ENCODE measurements at regions not wholly inside any gene's neighbourhood (a gene's known extent, or its start where the extent isn't known, plus 50 kb on each side); places are given as distances from the start of the nearest gene placed in this dataset.
"Not testable (repeated sequence)": the region's sequence is repeated elsewhere in the genome, so short reads cannot be mapped to it uniquely, and the experiment has no call there.

DNA sequence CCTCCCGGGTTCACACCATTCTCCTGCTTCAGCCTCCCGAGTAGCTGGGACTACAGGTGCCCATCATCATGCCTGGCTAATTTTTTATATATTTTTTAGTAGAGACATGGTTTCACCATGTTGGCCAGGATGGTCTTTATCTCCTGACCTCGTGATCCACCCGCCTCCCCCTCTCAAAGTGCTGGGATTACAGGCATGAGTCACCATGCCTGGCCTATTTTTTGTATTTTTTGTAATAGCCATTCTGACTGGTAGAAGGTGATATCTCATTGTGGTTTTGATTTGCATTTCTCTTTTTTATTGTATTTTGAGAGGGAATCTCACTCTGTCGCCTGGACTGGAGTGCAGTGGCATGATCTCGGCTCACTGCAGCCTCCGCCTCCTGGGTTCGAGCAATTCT lies 139.6 kb upstream of the TNPO1 start:
- H3K4me1 Mint-ChIP-seq, H3K4me3 Mint-ChIP-seq, H3K27me3 Mint-ChIP-seq, H3K27ac Mint-ChIP-seq, CTCF ChIA-PET, H3K9me3 Mint-ChIP-seq, H3K36me3 Mint-ChIP-seq, DNase-seq: not testable (repeated sequence)

DNA sequence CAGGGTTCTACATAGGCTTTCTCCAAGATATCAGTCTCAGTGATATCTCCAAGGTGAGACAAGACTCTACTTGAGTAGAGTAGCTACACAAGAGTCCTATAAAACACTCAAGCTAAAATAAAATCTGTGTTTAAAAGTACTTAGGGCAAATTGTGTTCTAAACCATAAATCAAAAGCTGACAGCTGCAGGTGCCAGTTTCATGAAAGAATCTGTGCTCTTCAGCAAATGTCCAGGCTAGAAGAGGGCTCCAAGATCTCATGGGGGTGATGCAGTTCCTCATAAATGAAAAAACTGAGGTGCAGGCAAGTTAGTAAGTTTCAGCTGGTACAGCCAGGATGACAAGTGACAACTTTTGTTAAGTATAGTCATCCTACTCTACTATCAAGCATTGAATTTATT lies 142.8 kb upstream of the TNPO1 start:
- no peaks in the 10 kb centered on the region for H3K4me1 Mint-ChIP-seq
- no peaks in the 10 kb centered on the region for H3K9me3 Mint-ChIP-seq
- no peak overlapping the region for H3K4me3 Mint-ChIP-seq
- CTCF ChIA-PET, result no interaction called here
- peaks cover 4% of the 10 kb centered on the region for H3K27me3 Mint-ChIP-seq
- no peaks in the 10 kb centered on the region for H3K36me3 Mint-ChIP-seq
- H3K27ac Mint-ChIP-seq, result no peak overlapping the region
- no peak for DNase-seq

DNA sequence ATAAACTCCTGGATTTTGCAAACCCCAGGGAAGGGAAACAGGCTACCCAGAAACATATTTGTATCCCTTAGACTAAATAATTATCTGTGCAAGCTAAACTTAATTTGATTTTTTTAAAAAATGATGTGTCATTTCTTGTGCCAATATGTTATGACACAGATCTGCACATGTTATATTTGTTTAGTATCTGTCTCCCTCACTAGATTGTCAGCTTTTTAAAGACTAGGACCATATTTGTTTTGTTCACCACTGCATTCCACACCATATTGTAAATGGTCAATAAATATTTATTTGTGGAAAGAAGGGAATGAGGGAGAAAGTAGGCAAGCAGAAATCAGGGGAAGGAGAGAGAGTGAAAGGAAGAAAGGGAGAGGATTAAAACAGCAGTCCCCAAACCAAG lies 143.3 kb upstream of the TNPO1 start:
- Mint-ChIP-seq H3K4me1 (no peaks in the 10 kb centered on the region), H3K4me3 (no peak overlapping the region), H3K9me3 (no peaks in the 10 kb centered on the region), H3K36me3 (no peaks in the 10 kb centered on the region), H3K27me3 (peaks cover 4% of the 10 kb centered on the region), H3K27ac (no peak overlapping the region)
- no peak for DNase-seq
- CTCF ChIA-PET, result interaction anchor here (0.8 kb wide), 1 partner anchor 14 kb away, joined by 3 read pairs; no protein-coding TSS in a partner anchor

DNA sequence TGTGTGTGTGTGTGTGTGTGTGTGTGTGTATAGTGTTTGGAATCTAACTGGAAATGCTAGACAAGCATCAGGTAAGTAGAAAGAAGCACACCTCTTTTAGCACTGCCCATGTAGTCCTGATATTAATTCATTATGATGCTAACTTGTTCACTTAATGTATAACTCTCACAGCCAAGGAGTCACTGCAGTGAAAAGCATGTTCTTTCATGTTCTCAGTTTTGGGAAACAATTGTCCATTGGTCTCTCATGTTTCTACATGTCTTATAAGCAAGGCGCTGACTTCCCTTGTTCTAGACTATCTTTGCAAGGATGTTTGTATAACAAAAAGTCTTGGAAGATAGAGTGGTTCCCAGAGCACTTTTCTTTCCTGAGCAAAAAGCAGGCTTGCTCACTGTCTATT lies 148.8 kb upstream of the TNPO1 start:
- peaks cover 4% of the 10 kb centered on the region for H3K27me3 Mint-ChIP-seq
- no peak overlapping the region for H3K4me3 Mint-ChIP-seq
- no peaks in the 10 kb centered on the region for H3K9me3 Mint-ChIP-seq
- no peaks in the 10 kb centered on the region for H3K4me1 Mint-ChIP-seq
- H3K27ac Mint-ChIP-seq, result no peak overlapping the region
- no peak for DNase-seq
- CTCF ChIA-PET, result no interaction called here
- H3K36me3 Mint-ChIP-seq, result no peaks in the 10 kb centered on the region

DNA sequence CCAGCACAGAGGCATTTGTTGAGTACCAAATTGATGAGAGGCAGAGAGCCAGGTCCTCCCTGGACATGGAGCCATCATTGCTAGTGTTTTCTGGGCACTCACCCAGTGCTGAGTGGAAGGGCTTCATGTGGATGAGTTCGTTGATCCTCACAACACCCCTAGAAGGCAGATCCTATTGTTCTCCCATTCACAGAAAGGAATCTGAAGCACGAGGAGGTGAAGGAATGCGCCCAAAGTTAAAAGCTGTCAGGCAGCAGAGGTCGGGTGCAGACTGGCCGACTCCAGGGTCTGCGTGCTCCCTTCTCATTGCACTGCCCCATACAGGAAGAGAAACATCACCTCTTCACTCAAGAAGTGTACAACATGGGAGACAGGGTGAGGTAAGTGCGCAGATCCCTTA lies 153.5 kb upstream of the TNPO1 start:
- H3K4me1 Mint-ChIP-seq, result no peaks in the 10 kb centered on the region
- no peak overlapping the region for H3K4me3 Mint-ChIP-seq
- H3K9me3 Mint-ChIP-seq, result no peaks in the 10 kb centered on the region
- H3K27ac Mint-ChIP-seq, result no peak overlapping the region
- DNase-seq, result no peak
- no peaks in the 10 kb centered on the region for H3K36me3 Mint-ChIP-seq
- H3K27me3 Mint-ChIP-seq, result no peaks in the 10 kb centered on the region
- CTCF ChIA-PET, result no interaction called here

DNA sequence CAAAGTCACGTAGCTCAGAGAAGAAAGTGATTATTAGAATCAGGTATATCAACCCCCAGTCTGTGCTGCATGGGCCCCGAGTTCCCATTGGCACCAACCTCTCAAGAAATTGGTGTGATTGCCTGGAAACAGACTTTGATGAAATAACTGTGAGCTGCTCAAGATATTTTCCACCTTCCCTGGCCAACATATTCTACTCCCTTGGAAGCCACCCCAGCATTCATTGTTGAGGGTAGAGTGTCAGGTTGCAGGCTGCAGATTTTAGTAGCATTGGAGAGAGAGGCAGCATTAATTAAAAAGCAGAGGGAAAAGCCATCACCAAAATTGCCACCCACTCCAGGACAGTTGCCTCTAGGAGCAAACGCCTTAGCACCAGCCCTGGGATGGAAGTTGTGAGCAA lies 154.2 kb upstream of the TNPO1 start:
- Mint-ChIP-seq H3K4me3 (no peak overlapping the region), H3K9me3 (no peaks in the 10 kb centered on the region), H3K36me3 (no peaks in the 10 kb centered on the region), H3K27me3 (no peaks in the 10 kb centered on the region), H3K4me1 (no peaks in the 10 kb centered on the region), H3K27ac (no peak overlapping the region)
- CTCF ChIA-PET, result no interaction called here
- no peak for DNase-seq

DNA sequence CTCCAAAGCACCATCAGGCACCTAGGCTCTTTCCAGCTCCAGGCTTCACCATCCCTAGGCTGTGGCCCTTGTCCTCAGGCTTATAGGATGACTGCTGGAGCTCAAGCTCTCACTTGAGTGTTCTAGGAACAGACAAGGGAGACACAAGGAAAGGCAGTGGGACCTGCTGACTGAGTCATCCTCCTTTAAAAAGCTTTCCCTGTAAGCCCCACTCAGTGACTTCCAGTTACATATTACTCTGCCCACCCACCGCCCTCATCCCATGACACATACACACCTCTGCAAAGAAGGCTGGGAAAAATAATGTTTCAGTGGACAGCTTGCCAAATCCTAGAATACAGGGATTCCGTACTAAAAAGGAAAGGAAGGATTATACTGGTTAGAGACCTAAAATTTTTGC lies 154.2 kb upstream of the ZNF366 start:
- no peaks in the 10 kb centered on the region for H3K4me1 Mint-ChIP-seq
- H3K27ac Mint-ChIP-seq, result no peak overlapping the region
- no peaks in the 10 kb centered on the region for H3K9me3 Mint-ChIP-seq
- no peak overlapping the region for H3K4me3 Mint-ChIP-seq
- no peaks in the 10 kb centered on the region for H3K36me3 Mint-ChIP-seq
- CTCF ChIA-PET, result interaction anchor here (1.1 kb wide), 1 partner anchor 50 kb away, joined by 5 read pairs; no protein-coding TSS in a partner anchor
- DNase-seq, result no peak
- no peaks in the 10 kb centered on the region for H3K27me3 Mint-ChIP-seq

DNA sequence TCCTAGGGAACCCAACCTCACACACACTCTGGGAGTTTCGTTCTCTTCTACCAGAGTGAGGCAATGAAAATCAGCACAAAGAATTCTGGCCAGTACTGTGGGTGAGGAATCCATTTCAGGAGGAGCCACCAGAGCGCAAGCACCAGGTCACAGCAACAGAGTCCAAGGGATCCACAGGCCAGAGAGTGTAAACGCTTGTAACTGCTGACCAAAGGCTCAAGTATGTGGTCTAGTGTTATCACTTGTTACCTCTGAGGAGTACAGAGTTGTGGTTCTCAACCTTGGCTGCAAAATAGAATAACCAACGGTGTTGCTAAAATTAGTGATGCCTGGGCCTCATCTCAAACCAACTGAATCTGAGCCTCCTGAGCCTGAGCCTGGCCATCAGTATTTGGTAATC lies 152.5 kb upstream of the ZNF366 start:
- Mint-ChIP-seq H3K27me3 (no peaks in the 10 kb centered on the region), H3K4me3 (no peak overlapping the region), H3K9me3 (no peaks in the 10 kb centered on the region), H3K36me3 (no peaks in the 10 kb centered on the region), H3K27ac (no peak overlapping the region), H3K4me1 (no peaks in the 10 kb centered on the region)
- CTCF ChIA-PET, result interaction anchor here (1.0 kb wide), 1 partner anchor 13 kb away, joined by 3 read pairs; no protein-coding TSS in a partner anchor
- DNase-seq, result no peak

DNA sequence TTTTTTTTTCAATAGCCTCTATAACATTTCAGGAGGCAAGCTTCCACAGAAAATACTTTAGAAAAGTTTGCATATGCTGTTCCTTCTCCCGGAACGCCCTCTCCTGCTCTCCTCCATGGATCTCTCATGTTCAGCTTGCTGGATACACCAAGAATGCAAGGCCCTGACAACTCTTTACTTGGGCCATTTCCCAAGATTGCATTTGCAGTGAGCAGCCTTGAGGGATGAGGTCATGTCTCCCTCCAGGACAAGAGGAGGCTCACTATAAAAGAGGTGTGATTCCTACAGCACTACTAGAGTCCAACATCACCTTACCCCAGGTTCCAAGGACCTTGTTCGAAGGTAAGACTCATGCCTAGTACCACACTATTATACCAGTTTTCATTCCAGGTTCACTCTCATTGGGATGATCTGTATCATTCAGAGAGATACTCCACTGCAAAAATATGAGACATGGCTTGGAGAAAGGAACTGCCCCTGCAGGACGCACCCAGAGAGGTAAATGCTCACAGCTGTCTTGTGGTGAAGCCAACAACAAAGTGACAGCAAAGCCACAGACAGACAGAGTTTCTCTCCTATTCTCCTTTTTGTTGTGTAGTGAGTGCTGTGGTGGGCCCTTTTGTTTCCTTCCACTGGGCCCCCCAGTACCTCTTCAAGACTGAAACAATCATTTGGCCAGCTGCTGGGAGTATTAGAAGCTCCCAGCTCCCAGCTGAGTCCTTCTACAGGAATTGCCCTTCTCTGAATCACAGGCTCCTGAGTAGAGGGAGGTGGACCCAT lies 151.7 kb upstream of the ZNF366 start:
- no peaks in the 10 kb centered on the region for H3K36me3 Mint-ChIP-seq
- H3K27me3 Mint-ChIP-seq, result peaks cover 2% of the 10 kb centered on the region
- no peaks in the 10 kb centered on the region for H3K4me1 Mint-ChIP-seq
- no peaks in the 10 kb centered on the region for H3K9me3 Mint-ChIP-seq
- no peak overlapping the region for H3K4me3 Mint-ChIP-seq
- CTCF ChIA-PET, result interaction anchor here (1.0 kb wide), 1 partner anchor 14 kb away, joined by 3 read pairs; no protein-coding TSS in a partner anchor
- no peak for DNase-seq
- H3K27ac Mint-ChIP-seq, result no peak overlapping the region

DNA sequence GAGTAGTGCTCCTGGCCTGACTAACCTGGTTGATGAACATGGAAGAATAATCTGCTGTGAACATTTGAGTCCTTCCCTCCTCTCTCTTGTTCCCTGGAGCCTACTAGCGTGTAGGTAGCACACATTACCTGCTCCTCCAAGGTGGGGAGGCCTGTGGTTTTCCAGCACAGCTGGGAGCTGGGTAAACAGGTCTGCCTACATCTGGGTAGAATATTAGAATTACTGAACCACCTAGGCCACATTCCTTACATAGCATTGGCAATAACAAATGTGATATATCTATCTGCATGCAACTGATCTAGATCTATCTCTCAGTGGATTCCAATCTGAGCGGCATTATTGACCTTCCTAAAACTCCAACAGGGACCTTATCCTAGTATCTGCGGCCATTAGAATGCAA lies 151.0 kb upstream of the ZNF366 start:
- H3K36me3 Mint-ChIP-seq, result no peaks in the 10 kb centered on the region
- DNase-seq, result no peak
- peaks cover 4% of the 10 kb centered on the region for H3K27me3 Mint-ChIP-seq
- H3K9me3 Mint-ChIP-seq, result no peaks in the 10 kb centered on the region
- no peaks in the 10 kb centered on the region for H3K4me1 Mint-ChIP-seq
- H3K27ac Mint-ChIP-seq, result no peak overlapping the region
- H3K4me3 Mint-ChIP-seq, result no peak overlapping the region
- CTCF ChIA-PET, result no interaction called here

DNA sequence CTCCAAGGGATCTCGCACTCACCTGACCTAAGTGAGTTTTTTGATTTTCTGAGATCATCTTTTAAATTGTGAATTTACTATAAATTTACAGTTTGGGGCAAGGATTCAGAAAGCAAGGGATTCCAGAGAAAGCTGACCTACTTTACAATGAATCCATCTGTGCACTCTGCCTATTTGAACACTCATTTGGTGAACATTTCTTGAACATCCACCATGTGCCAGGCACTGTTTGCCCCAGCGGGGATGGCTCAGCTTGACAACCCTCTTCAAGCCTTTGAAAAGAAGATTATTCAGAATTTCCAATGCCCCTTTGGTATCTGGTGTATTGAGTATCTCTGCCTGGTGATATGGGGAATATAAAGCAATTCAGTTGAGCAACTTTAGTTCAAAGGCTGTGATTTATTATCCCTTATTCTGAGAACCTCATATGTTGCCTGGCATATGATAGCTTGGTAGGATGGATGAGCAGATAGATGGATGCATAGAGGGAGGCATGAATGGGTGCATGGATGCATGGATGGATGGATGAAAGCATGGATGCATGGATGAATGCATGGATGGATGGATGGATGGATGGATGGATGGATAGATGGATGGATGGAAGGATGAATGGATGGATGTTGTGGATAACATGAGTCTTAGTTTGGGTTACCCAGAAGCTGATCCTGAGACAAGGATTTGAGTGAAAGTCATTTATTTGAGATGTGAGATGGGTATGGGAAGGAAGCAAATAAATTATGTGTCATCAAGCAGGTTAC lies 149.7 kb upstream of the ZNF366 start:
- CTCF ChIA-PET, result interaction anchor here (1.3 kb wide), 1 partner anchor 47 kb away, joined by 5 read pairs; no protein-coding TSS in a partner anchor
- no peak for DNase-seq
- Mint-ChIP-seq H3K9me3 (no peaks in the 10 kb centered on the region), H3K27me3 (peaks cover 4% of the 10 kb centered on the region), H3K36me3 (no peaks in the 10 kb centered on the region), H3K4me3 (no peak overlapping the region), H3K4me1 (no peaks in the 10 kb centered on the region), H3K27ac (no peak overlapping the region)

DNA sequence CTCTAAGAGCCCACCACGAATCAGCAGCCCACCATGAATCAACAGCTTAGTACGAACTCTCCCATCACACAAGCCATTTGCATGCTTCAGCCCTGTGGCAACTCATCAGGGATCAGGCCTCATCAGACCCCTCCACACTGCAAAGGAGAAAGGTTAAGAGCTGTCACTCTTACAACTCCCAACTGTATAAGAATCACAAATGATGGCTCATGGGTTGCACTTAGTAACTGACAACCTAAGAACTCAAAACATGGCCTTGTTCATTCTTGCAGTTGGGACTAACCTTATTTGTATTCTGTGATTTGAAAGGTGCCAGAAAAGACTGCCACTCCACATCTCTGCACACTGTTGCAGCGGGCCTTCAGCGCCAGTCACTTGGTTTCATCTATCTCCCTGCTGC lies 149.1 kb upstream of the ZNF366 start:
- no peak for DNase-seq
- Mint-ChIP-seq H3K9me3 (no peaks in the 10 kb centered on the region), H3K4me3 (no peak overlapping the region), H3K27ac (no peak overlapping the region), H3K36me3 (no peaks in the 10 kb centered on the region), H3K4me1 (no peaks in the 10 kb centered on the region), H3K27me3 (peaks cover 4% of the 10 kb centered on the region)
- CTCF ChIA-PET, result interaction anchor here (1.3 kb wide), 1 partner anchor 47 kb away, joined by 5 read pairs; no protein-coding TSS in a partner anchor

DNA sequence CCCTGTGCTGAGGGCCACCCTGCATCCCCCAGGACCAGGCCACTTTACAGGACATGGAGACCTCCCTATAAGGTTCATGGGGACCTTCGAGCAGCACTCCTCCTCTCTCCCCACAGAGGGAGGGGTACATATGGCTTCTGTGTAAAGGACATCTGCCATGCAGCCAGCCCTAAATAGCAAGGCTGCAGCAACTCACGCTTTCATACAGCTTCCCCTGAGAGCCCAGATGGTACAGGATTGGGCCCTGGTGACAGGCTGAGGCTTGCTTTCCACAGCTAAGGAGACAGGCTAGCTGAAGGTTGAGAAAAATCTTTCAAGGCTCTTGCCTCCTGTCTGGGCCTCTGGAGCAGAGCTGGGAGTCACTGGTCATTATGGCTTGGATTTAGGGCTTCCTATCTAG lies 147.0 kb upstream of the ZNF366 start:
- peaks cover 4% of the 10 kb centered on the region for H3K27me3 Mint-ChIP-seq
- no peak for DNase-seq
- no peaks in the 10 kb centered on the region for H3K4me1 Mint-ChIP-seq
- H3K9me3 Mint-ChIP-seq, result no peaks in the 10 kb centered on the region
- H3K4me3 Mint-ChIP-seq, result no peak overlapping the region
- no peaks in the 10 kb centered on the region for H3K36me3 Mint-ChIP-seq
- CTCF ChIA-PET, result no interaction called here
- H3K27ac Mint-ChIP-seq, result no peak overlapping the region

DNA sequence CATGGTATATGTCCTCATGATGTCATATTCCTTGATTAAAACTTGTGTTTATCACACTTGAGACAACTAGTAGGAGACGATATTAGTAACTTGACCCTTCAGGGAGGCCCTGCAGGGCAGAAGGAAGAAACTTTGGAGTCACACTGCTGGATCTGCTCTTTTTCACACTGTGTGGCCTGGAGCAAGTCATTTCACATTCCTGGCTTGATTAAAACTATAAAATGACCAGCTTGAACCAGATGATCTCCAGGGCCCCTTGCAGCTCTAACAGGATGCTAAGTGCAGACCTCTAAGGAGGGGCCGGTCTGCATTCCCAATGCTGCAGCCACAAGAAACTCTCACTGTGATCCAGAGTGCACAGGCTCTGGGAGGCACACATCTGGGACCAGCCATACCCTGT lies 146.4 kb upstream of the ZNF366 start:
- CTCF ChIA-PET, result no interaction called here
- Mint-ChIP-seq H3K27me3 (peaks cover 4% of the 10 kb centered on the region), H3K9me3 (no peaks in the 10 kb centered on the region), H3K4me3 (no peak overlapping the region), H3K27ac (no peak overlapping the region), H3K4me1 (no peaks in the 10 kb centered on the region), H3K36me3 (no peaks in the 10 kb centered on the region)
- DNase-seq, result no peak

DNA sequence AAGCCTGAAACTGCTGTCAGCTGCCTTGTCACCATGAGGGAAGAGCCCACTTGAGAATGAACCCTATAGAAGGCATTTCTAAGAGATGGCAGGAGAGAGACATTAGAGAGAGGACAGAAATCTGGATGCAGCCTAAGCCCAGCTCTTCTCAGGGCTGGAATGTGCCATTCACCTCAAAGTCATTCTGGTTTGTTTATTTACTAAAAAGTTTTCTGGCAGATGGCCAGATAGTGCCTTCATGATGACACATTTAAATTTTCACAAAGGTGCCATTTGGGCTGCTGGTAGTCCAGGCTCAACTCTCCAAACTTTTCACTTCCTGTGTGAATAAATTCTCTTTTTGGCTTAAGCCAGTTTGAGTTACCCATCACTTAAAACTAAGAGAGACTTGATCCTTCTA lies 144.6 kb upstream of the ZNF366 start:
- no peaks in the 10 kb centered on the region for H3K4me1 Mint-ChIP-seq
- peaks cover 4% of the 10 kb centered on the region for H3K27me3 Mint-ChIP-seq
- no peak for DNase-seq
- H3K9me3 Mint-ChIP-seq, result no peaks in the 10 kb centered on the region
- H3K27ac Mint-ChIP-seq, result no peak overlapping the region
- H3K4me3 Mint-ChIP-seq, result no peak overlapping the region
- H3K36me3 Mint-ChIP-seq, result no peaks in the 10 kb centered on the region
- CTCF ChIA-PET, result no interaction called here
